ENCODE measurements at regions not wholly inside any gene's neighbourhood (a gene's known extent, or its start where the extent isn't known, plus 50 kb on each side); places are given as distances from the start of the nearest gene placed in this dataset.

DNA sequence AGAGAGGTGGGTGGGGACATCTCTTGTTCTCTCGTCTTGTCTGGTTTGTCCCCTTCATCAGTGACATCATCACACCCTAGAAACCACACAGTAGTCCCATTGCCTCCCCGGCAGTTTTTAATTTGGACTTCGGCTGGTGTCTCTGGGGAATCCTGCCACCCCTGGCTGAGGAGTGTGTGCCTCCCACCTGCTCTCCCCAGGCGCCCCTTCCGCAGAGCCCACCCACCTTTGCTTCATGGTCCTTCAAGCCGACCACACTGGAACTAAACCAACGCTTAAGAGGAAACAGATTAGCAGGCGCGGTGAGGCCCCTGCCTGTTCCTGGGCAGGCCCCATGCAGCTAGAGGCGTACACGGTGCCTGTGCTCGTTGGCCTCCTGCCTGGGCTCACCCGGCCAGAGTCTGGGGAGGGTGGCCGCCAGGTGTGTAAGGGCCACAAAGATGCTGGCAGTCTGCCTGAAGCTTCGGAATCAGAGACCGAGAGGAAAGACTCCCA is 107.6 kb upstream of the SPRY4 start:
- H3K4me1 ChIP-seq, result peaks cover 18% of the 10 kb centered on the region
- no peaks in the 10 kb centered on the region for H3K36me3 ChIP-seq
- H3K4me3 ChIP-seq, result no peak overlapping the region
- H3K27ac ChIP-seq, result peak overlapping the region; percentile 46
- H3K9me3 ChIP-seq, result no peaks in the 10 kb centered on the region
- no peaks in the 10 kb centered on the region for H3K27me3 ChIP-seq (ENCODE audit: low read depth)
- intact Hi-C loops (cut with DNase I), result no loop called here
- TF ChIP-seq, protein P1, sequence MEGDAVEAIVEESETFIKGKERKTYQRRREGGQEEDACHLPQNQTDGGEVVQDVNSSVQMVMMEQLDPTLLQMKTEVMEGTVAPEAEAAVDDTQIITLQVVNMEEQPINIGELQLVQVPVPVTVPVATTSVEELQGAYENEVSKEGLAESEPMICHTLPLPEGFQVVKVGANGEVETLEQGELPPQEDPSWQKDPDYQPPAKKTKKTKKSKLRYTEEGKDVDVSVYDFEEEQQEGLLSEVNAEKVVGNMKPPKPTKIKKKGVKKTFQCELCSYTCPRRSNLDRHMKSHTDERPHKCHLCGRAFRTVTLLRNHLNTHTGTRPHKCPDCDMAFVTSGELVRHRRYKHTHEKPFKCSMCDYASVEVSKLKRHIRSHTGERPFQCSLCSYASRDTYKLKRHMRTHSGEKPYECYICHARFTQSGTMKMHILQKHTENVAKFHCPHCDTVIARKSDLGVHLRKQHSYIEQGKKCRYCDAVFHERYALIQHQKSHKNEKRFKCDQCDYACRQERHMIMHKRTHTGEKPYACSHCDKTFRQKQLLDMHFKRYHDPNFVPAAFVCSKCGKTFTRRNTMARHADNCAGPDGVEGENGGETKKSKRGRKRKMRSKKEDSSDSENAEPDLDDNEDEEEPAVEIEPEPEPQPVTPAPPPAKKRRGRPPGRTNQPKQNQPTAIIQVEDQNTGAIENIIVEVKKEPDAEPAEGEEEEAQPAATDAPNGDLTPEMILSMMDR (IDR thresholded peaks at IDR 0.05), result no peak
- DNase-seq (peak; percentile 66), ATAC-seq (peak; percentile 73 to 75)

DNA sequence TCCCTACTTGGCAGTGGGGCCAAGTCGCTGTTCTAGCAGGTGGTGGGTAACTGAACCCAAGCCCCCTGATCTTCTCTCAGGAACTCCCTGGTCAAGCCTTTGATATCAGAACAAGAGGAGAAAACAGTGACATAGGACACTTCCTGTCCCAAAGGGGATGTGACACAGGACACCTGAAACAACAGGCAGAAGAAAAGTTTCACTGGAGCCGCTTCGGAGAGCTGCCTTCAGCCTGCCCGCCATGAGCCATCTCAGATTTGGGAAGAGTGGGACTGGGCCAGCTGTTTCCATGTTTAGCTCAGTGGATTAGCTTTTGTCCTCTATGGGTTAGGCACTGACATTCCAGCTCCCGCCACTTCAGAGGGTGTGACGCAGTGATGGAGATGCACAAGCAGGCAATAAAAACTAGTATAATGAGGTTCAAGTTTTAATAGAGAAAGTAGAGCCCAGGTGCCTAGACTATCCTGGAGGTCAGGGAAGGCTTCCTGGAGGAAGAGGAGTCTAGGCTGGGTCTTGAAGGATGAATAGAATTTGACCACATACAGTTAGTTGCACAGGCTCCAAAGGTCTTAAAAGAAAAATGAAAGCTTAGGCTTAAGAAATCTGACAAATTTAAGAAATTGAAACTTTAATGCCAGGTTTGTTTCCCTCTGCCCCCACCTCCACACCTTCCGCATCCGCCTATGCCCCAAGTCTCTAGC is 104.1 kb upstream of the SPRY4 start:
- H3K36me3 ChIP-seq, result no peaks in the 10 kb centered on the region
- H3K27me3 ChIP-seq (ENCODE audit: low read depth), result no peaks in the 10 kb centered on the region
- H3K27ac ChIP-seq, result no peak overlapping the region
- intact Hi-C loops (cut with DNase I), result no loop called here
- DNase-seq, result no peak
- H3K9me3 ChIP-seq, result no peaks in the 10 kb centered on the region
- TF ChIP-seq, protein P1 (IDR thresholded peaks at IDR 0.05), result no peak
- no peak for ATAC-seq
- H3K4me1 ChIP-seq, result peaks cover 33% of the 10 kb centered on the region
- H3K4me3 ChIP-seq, result no peak overlapping the region

DNA sequence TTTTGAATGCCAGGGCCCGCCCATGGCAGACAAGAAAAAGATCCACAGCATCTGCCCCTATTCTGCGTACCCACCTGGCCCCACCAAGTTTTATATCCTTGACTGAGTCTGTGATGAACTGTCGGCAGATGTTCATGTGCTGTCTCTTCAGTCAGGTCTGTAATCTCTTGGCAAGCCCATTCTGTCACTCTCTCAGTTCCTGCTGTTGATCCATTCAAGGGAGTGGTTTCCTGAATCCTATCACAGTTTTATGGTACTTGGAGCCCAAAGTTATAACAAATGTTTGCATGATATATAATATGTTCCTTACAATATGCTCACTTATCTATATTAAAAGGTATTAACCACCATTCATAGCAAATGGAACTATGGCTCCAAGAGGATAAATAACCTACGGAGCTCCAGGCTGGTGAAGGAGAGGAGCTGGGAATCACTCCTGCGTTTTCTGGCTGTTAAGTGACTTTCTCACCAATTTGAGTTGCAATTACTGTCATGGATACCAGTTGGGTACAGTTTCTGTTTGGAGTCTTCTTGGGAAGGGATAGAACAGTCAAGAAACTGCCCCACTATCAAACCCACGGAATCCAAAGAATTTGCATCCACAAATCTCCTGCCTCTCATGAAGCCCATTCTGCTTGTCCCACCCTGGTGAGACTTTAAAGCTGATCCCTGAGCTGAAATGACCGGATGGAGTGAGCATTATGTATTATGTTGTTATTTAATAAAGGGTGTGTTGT is 103.4 kb upstream of the SPRY4 start:
- no peak for ATAC-seq
- Histone ChIP-seq H3K9me3 (no peaks in the 10 kb centered on the region), H3K4me1 (peaks cover 26% of the 10 kb centered on the region), H3K36me3 (no peaks in the 10 kb centered on the region), H3K27ac (no peak overlapping the region), H3K4me3 (no peak overlapping the region), H3K27me3 (ENCODE audit: low read depth) (no peaks in the 10 kb centered on the region)
- TF ChIP-seq, protein P1 (IDR thresholded peaks at IDR 0.05), result no peak
- intact Hi-C loops (cut with DNase I), result no loop called here
- DNase-seq, result no peak

DNA sequence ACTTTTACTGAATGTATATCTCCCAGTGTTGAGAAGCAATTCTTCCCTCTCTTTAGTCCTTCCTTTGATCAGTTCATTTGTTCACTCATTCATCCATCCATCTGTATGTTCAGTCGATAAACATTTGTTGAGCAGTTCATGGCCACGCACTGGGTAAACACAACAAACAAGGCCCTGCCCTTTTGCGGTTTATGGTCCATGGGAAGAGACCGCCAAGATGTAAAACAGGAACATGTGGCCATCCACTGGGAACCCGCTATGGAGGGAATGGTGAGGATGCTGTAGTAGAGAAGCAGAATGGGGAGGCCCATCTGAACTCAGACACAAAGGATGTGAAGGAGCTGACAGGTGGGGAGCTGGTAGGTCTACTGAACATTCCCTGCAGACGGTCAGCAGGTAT is 102.7 kb upstream of the SPRY4 start:
- DNase-seq, result no peak
- intact Hi-C loops (cut with DNase I), result no loop called here

DNA sequence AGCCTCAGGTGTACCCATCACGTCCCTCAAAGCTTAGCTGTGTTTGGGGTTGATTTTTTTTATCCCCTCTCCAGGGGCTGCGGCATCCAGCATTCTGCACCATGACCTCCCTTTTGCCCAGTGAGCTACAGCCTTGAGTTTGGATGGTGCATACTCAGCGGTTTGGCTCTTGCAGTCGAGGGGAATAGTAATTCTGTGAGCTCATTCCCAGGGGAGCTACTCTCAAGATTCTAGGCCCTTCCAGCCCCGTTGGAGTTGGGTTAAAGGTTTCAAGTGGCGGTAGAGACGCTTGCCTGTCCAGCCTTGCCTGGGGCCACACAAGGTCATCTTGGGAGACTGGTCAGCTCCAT is 102.2 kb upstream of the SPRY4 start:
- intact Hi-C loops (cut with DNase I), result no loop called here
- Histone ChIP-seq H3K27me3 (ENCODE audit: low read depth) (no peaks in the 10 kb centered on the region), H3K4me3 (no peak overlapping the region), H3K27ac (peak overlapping the region; percentile 21), H3K36me3 (no peaks in the 10 kb centered on the region), H3K4me1 (peaks cover 18% of the 10 kb centered on the region), H3K9me3 (no peaks in the 10 kb centered on the region)
- ATAC-seq (no peak), DNase-seq (no peak)
- TF ChIP-seq, protein P1 (IDR thresholded peaks at IDR 0.05), result no peak

More for the DNA sequence above, 102.7 kb upstream of the SPRY4 start:
- Histone ChIP-seq H3K36me3 (no peaks in the 10 kb centered on the region), H3K9me3 (no peaks in the 10 kb centered on the region), H3K27ac (no peak overlapping the region), H3K4me3 (no peak overlapping the region), H3K27me3 (ENCODE audit: low read depth) (no peaks in the 10 kb centered on the region), H3K4me1 (peaks cover 22% of the 10 kb centered on the region)
- ATAC-seq, result no peak
- TF ChIP-seq, protein P1 (IDR thresholded peaks at IDR 0.05), result no peak
